A549 (cell line): ENCODE measurements at regions not wholly inside any gene's neighbourhood (a gene's known extent, or its start where the extent isn't known, plus 50 kb on each side); places are given as distances from the start of the nearest gene placed in this dataset.

Experiments used
- ATAC-seq, 2 experiments: fragments of 200-7000 bp in 1 of 2; fragments of >200 bp in 1 of 2; cut with Nextera tagmentation in 1 of 2; cut with Tn5 transposase in 1 of 2; 3 replicates each; pipeline versions ENCODE4 v1.8.0 to v1.9.1; 2018 to 2020; ENCODE audit warnings: mild to moderate bottlenecking in 1 of 2, moderate library complexity in 1 of 2
- CTCF ChIA-PET: fragments of 300-600 bp; sonication (Branson Sonifier 250); formaldehyde crosslinking; extraction: SDS; loops from one replicate; lab custom pipeline; 2021; ENCODE audit warnings: antibody characterized with exemption, inconsistent platforms; lab: Yijun Ruan, JAX
- POLR2A ChIA-PET: fragments of 350-600 bp; formaldehyde crosslinking; extraction: SDS; loops from one replicate; lab custom pipeline; 2021; ENCODE audit warnings: antibody characterized with exemption, inconsistent platforms; lab: Yijun Ruan, JAX
- DNase-seq, 2 experiments: peaks; one replicate each; pipeline versions ENCODE4 v3.0.0 to v3.0.0-alpha.2; 2011 to 2016; ENCODE audit warnings: low read depth in 1 of 2, low spot score in 1 of 2
- FAIRE-seq: peaks from 2 replicates; lab custom pipeline; 2011; peaks lifted over from hg19 to GRCh38; lab: Jason Lieb, UNC
- H3K27ac ChIP-seq, 2 experiments: fragments of >200 bp; sonication (Bioruptor Twin); formaldehyde crosslinking; 3 replicates each; pipeline ENCODE4 v1.5.1; 2016 to 2017
- H3K4me1 ChIP-seq: fragments of >200 bp; sonication (Bioruptor Twin); formaldehyde crosslinking; 3 replicates; pipeline ENCODE4 v1.6.1; 2016
- H3K4me2 ChIP-seq: fragments of >200 bp; sonication (Bioruptor Twin); formaldehyde crosslinking; 3 replicates; pipeline ENCODE4 v1.6.1; 2016
- H3K4me3 ChIP-seq: fragments of >200 bp; sonication (Bioruptor Twin); formaldehyde crosslinking; 3 replicates; pipeline ENCODE4 v1.5.1; 2016
- H3K9me3 ChIP-seq: fragments of >200 bp; sonication (Bioruptor Twin); formaldehyde crosslinking; 3 replicates; pipeline ENCODE4 v1.6.1; 2016
- BHLHE40 ChIP-seq: IDR thresholded peaks from 2 replicates; pipeline ENCODE4 v1.6.1; 2012; ENCODE audit warnings: low read depth, low read length, inconsistent platforms
- E2F6 ChIP-seq: IDR thresholded peaks from 2 replicates; pipeline ENCODE4 v1.6.1; 2012; ENCODE audit warnings: low read depth, borderline replicate concordance
- ESRRA ChIP-seq: fragments of 150-350 bp; IDR thresholded peaks from 2 replicates; pipeline ENCODE4 v1.6.1; 2014; ENCODE audit warnings: mild to moderate bottlenecking, low read length, borderline replicate concordance
- FOXS1 ChIP-seq: fragments of 250-450 bp; sonication (Bioruptor Pico); IDR thresholded peaks from 2 replicates; pipeline ENCODE4 v1.5.0; 2020; ENCODE audit warnings: mild to moderate bottlenecking, moderate library complexity
- HDAC2 ChIP-seq: fragments of 200-600 bp; sonication (generic); IDR thresholded peaks from 2 replicates; pipeline ENCODE4 v1.6.1; 2016
- HEYL ChIP-seq: fragments of 250-450 bp; sonication (Bioruptor Pico); IDR thresholded peaks from 2 replicates; pipeline ENCODE4 v1.8.0; 2021; ENCODE audit warnings: mild to moderate bottlenecking, moderate library complexity
- HMGXB4 ChIP-seq: fragments of 250-450 bp; sonication (Bioruptor Pico); IDR thresholded peaks from 2 replicates; pipeline ENCODE4 v1.5.0; 2021; ENCODE audit warnings: mild to moderate bottlenecking, moderate library complexity, borderline replicate concordance
- HOXA7 ChIP-seq: fragments of 250-450 bp; sonication (Bioruptor Pico); IDR thresholded peaks from 2 replicates; pipeline ENCODE4 v1.5.0; 2020; ENCODE audit warnings: mild to moderate bottlenecking, moderate library complexity
- HOXB13 ChIP-seq: fragments of 250-450 bp; sonication (Bioruptor Pico); IDR thresholded peaks from 2 replicates; pipeline ENCODE4 v1.5.0; 2020; ENCODE audit warnings: low read depth, mild to moderate bottlenecking, moderate library complexity
- JUNB ChIP-seq: fragments of >200 bp; sonication (Bioruptor Twin); formaldehyde crosslinking; IDR thresholded peaks from 2 replicates; pipeline ENCODE4 v1.6.1; 2016
- KDM1A ChIP-seq: fragments of 200-600 bp; sonication (generic); IDR thresholded peaks from 2 replicates; pipeline ENCODE4 v1.6.1; 2016; ENCODE audit warnings: low read depth, mild to moderate bottlenecking
- KDM5A ChIP-seq: fragments of 200-600 bp; sonication (generic); IDR thresholded peaks from 2 replicates; pipeline ENCODE4 v1.6.1; 2016; ENCODE audit warnings: antibody characterized with exemption, mild to moderate bottlenecking
- MAX ChIP-seq: IDR thresholded peaks from 2 replicates; pipeline ENCODE4 v1.6.1; 2012
- POLR2AphosphoS2 ChIP-seq: conservative IDR thresholded peaks from 2 replicates; pipeline ENCODE4 v1.6.1; 2012; ENCODE audit warnings: low read length, improper control_type of control experiment, inconsistent platforms
- RAD21 ChIP-seq, 2 experiments: fragments of >200 bp in 1 of 2; sonication (Bioruptor Twin) in 1 of 2; formaldehyde crosslinking in 1 of 2; IDR thresholded peaks in 1 of 2; conservative IDR thresholded peaks in 1 of 2; 2 replicates in 1 of 2; 3 replicates in 1 of 2; pipeline ENCODE4 v1.6.1; 2012 to 2018; ENCODE audit warnings: inconsistent platforms in 1 of 2
- RARB ChIP-seq: fragments of 250-450 bp; sonication (Bioruptor Pico); IDR thresholded peaks from 2 replicates; pipeline ENCODE4 v1.8.0; 2021; ENCODE audit warnings: mild to moderate bottlenecking, moderate library complexity
- RFX5 ChIP-seq: fragments of 450-650 bp; IDR thresholded peaks from 2 replicates; pipeline ENCODE4 v1.7.1; 2014; ENCODE audit warnings: antibody characterized with exemption, mild to moderate bottlenecking, moderate library complexity
- RNF2 ChIP-seq: fragments of 200-600 bp; sonication (generic); IDR thresholded peaks from 2 replicates; pipeline ENCODE4 v1.6.1; 2016; ENCODE audit warnings: low read depth, mild to moderate bottlenecking, antibody characterized with exemption, moderate library complexity, borderline replicate concordance
- TFCP2L1 ChIP-seq: fragments of 250-450 bp; sonication (Bioruptor Pico); IDR thresholded peaks from 2 replicates; pipeline ENCODE4 v1.5.0; 2021; ENCODE audit warnings: mild to moderate bottlenecking
- ZSCAN20 ChIP-seq: fragments of 250-450 bp; sonication (Bioruptor Pico); IDR thresholded peaks from 2 replicates; pipeline ENCODE4 v1.8.0; 2022; ENCODE audit warnings: mild to moderate bottlenecking, moderate library complexity
- WGBS: methylation state at CpG from one replicate; pipeline ENCODE4 v1.1.6; 2017; ENCODE audit errors: missing lambda C conversion rate; 5-methylcytosine and 5-hydroxymethylcytosine counted together
- TF ChIP-seq, protein P1 (sequence below): fragments of >200 bp; sonication (Bioruptor Twin); formaldehyde crosslinking; IDR thresholded peaks from 2 replicates; pipeline ENCODE4 v1.6.1; 2016

DNA sequence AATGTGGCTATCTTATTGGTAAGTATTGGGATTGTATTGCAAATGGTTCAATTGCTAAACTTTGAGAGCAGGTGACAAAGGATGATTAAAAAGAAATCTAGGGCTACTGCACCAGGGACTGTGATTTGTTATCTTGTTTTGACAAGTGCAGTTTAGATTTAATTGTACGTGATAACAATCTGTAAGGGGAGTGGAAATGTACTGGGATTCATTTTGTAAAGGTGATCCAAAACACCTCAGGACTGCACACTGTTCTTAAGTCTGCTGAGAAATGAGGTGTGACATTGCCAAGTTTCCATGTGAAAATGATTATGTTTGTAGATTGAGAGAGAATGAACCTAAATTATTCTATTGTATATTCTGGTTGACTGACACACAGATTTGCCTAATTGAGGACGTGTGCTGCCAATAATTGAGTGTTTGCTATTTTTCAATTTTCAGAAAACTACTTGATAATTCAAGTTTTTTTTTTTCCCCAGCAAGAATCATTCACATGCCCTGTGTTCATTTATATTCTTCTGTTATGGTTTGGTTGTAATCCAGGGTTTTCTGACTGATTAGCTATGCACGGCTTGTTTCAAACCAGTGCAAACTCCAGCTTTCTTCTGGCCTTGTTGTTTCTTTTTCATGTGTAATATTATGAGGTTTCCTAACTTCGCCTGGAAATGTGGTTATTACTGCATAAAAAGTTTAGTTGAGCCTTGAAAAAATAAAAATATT, 308.0 kb downstream of the OLFM4 start:
- Histone ChIP-seq H3K4me3 (no peak overlapping the region), H3K4me2 (no peak overlapping the region), H3K4me1 (no peaks in the 10 kb centered on the region), H3K27ac (no peak overlapping the region), H3K9me3 (no peaks in the 10 kb centered on the region)
- POLR2A ChIA-PET, result no interaction called here
- DNase-seq, result no peak
- TF ChIP-seq RFX5 (no peak), HMGXB4 (no peak), KDM5A (no peak), BHLHE40 (no peak)
- CTCF ChIA-PET, result no interaction called here
- WGBS, result 1% methylated on average over 4 of the region's 4 CpGs
- ATAC-seq, result no peak
- no peak for FAIRE-seq

DNA sequence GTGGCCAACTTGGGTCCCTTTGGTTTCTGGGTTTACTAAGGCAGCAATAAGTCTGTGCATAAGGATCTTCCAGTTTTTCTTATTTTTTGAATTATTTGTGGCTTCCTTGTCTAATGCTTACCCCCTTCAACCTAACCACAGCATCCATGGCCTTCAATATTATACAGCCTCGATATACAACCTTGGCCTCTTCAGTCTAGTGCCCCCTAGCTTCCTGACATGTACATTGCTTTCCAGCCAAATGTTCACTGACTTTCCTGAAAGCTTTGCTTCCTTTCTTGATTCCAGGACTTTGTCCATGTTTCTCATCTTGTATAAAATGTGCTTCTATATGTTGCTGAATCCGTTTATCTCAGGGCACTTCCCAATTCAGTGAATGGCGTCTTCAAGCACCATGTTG, 310.1 kb downstream of the OLFM4 start:
- Histone ChIP-seq H3K9me3 (no peaks in the 10 kb centered on the region), H3K4me3 (no peak overlapping the region), H3K4me2 (no peak overlapping the region), H3K27ac (no peak overlapping the region), H3K4me1 (no peaks in the 10 kb centered on the region)
- ChIA-PET POLR2A (no interaction called here), CTCF (no interaction called here)
- TF ChIP-seq HOXB13 (CRISPR knock-in tag) (no peak), HOXA7 (CRISPR knock-in tag) (no peak)
- no peak for ATAC-seq
- FAIRE-seq, result no peak
- no peak for DNase-seq
- WGBS, result 6% methylated on average over 3 of the region's 3 CpGs

GRCh38 chr13:53340505-53341143, 312.0 kb downstream of the OLFM4 start:
- ATAC-seq (no peak), DNase-seq (no peak)
- WGBS, result 0% methylated on average over 1 of the region's 1 CpG

DNA sequence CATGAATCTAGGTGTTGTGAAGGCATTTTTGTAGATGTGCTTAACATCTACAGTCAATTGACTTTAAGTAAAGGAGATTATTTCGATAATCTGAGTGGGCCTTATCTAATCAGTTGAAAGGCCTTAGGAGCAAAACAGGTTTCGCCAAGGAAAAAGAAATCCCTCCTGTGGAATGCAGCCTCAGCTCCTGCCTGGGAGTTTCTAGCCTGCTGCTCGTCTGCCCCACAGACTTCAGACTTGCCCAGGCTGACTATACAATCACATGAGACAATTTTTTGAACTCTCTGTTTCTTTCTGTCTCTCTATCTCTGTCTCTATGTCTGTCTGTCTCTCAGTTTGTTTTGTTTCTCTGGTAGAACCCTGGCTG, 312.5 kb downstream of the OLFM4 start:
- ATAC-seq (no peak), FAIRE-seq (no peak), DNase-seq (no peak)
- H3K27ac ChIP-seq, result no peak overlapping the region
- ChIA-PET CTCF (no interaction called here), POLR2A (no interaction called here)
- no peak overlapping the region for H3K4me2 ChIP-seq
- H3K9me3 ChIP-seq, result no peaks in the 10 kb centered on the region
- TF ChIP-seq ZSCAN20 (CRISPR knock-in tag) (no peak), RFX5 (no peak)
- 0% methylated on average over 3 of the region's 3 CpGs for WGBS
- no peak overlapping the region for H3K4me3 ChIP-seq
- H3K4me1 ChIP-seq, result no peaks in the 10 kb centered on the region

More at GRCh38 chr13:53340505-53341143, 312.0 kb downstream of the OLFM4 start:
- no peak overlapping the region for H3K27ac ChIP-seq
- H3K9me3 ChIP-seq, result no peaks in the 10 kb centered on the region
- no peak for FAIRE-seq
- CTCF ChIA-PET, result no interaction called here
- H3K4me2 ChIP-seq, result no peak overlapping the region
- H3K4me3 ChIP-seq, result no peak overlapping the region
- H3K4me1 ChIP-seq, result no peaks in the 10 kb centered on the region
- no peak for TF ChIP-seq RARB (CRISPR knock-in tag)
- POLR2A ChIA-PET, result no interaction called here

DNA sequence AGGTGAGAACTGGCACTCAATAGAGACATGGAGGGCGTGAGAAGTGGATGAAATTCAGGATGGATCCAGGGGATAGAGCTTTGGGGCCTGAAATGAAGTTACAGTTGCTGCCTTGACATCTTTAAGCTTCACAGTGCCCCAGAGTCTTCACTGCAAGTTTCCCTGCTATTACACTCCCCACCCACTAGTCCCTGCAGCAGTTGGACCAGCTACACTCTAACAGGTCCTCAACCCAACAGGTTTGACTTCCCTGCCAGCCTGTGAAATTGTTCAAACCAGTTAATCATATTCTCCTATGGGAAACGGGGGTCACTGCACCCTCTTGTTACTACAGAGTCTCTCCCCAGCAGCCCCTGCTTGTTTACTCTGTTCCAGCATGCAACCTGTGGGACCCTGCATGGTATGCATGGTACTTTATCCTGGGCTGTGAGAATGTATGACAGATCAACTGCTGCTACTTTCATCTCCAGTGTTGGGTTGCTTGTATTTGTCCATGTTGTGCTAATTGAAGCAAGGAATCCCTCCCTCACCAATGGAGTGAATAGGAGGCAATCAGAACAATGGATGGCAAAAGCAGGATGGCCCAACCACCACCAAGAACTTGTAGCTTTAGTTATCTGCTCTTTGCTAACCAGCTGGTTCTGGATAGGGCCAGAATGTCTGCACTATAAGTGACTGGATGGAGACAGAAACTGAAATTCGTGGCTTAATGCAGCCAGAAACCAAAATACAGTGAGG, 314.2 kb downstream of the OLFM4 start:
- ChIA-PET POLR2A (no interaction called here), CTCF (no interaction called here)
- Histone ChIP-seq H3K4me2 (no peak overlapping the region), H3K27ac (no peak overlapping the region), H3K4me3 (no peak overlapping the region), H3K4me1 (no peaks in the 10 kb centered on the region), H3K9me3 (no peaks in the 10 kb centered on the region)
- ATAC-seq (no peak), FAIRE-seq (no peak), DNase-seq (no peak)
- WGBS, result 0% methylated on average over 2 of the region's 3 CpGs
- TF ChIP-seq MAX (no peak), HEYL (CRISPR knock-in tag) (no peak), RNF2 (no peak), TFCP2L1 (CRISPR knock-in tag) (no peak), ESRRA (no peak), HDAC2 (no peak), E2F6 (no peak), POLR2AphosphoS2 (no peak), JUNB (no peak), HMGXB4 (no peak), FOXS1 (CRISPR knock-in tag) (no peak), RAD21 (conservative IDR thresholded peaks at IDR 0.05 in 1 of 2, IDR thresholded peaks at IDR 0.05 in 1 of 2) (no peak), KDM1A (no peak)
- TF ChIP-seq, protein P1, sequence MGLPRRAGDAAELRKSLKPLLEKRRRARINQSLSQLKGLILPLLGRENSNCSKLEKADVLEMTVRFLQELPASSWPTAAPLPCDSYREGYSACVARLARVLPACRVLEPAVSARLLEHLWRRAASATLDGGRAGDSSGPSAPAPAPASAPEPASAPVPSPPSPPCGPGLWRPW, result no peak
